Progenitor cell of endocrine pancreas (in vitro differentiated cells): ENCODE measurements at regions not wholly inside any gene's neighbourhood (a gene's known extent, or its start where the extent isn't known, plus 50 kb on each side); places are given as distances from the start of the nearest gene placed in this dataset.

Source experiments
- DNase-seq: peaks from one replicate; pipeline ENCODE4 v3.0.0; 2021; ENCODE audit warnings: low spot score; ENCODE audit not compliant: unreplicated experiment
- H3K27ac Mint-ChIP-seq: 2 replicates; pipeline ENCODE4 v1.8.0; 2021; ENCODE audit warnings: mild to moderate bottlenecking, moderate library complexity, mixed read lengths
- H3K27me3 Mint-ChIP-seq: 2 replicates; pipeline ENCODE4 v1.8.0; 2021; ENCODE audit warnings: mixed read lengths
- H3K36me3 Mint-ChIP-seq: 2 replicates; pipeline ENCODE4 v1.8.0; 2022; ENCODE audit warnings: mixed read lengths; ENCODE audit not compliant: insufficient read depth
- H3K4me1 Mint-ChIP-seq: 2 replicates; pipeline ENCODE4 v1.8.0; 2021; ENCODE audit warnings: low read depth, mixed read lengths
- H3K4me3 Mint-ChIP-seq: 2 replicates; pipeline ENCODE4 v1.8.0; 2021; ENCODE audit warnings: low read depth, mild to moderate bottlenecking, moderate library complexity, mixed read lengths
- H3K9me3 Mint-ChIP-seq: 2 replicates; pipeline ENCODE4 v1.8.0; 2021; ENCODE audit warnings: low read depth, mixed read lengths
- TF ChIP-seq, protein P1 (sequence below): fragments of 200-600 bp; sonication (generic); IDR thresholded peaks from one replicate; pipeline ENCODE4 v1.5.0; 2021; ENCODE audit warnings: antibody characterized with exemption, mild to moderate bottlenecking; ENCODE audit not compliant: unreplicated experiment

DNA sequence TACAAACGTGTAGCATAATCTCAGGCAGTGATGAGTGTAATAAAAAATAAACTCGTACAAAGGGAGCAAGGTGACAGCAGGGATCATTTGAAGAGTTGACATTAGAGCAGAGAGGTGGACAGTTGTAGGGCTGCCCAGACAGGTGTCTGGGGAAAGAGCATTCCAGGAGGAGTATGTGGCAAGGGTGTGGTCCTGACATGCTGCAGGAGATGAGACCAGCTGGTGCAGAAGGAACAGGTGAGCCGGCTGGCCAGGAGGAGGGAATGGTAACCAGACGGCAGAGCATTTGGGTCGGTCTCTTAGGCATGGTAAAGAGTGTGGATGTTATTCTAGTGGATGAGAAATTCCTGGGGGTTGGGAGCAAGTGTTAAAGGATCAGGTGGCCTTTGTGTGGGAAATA lies 306.3 kb downstream of the LMX1A start:
- Mint-ChIP-seq H3K4me3 (no peak overlapping the region), H3K9me3 (no peaks in the 10 kb centered on the region), H3K36me3 (no peaks in the 10 kb centered on the region), H3K27me3 (peaks cover 19% of the 10 kb centered on the region), H3K4me1 (peaks cover 2% of the 10 kb centered on the region), H3K27ac (no peak overlapping the region)
- no peak for DNase-seq
- TF ChIP-seq, protein P1, sequence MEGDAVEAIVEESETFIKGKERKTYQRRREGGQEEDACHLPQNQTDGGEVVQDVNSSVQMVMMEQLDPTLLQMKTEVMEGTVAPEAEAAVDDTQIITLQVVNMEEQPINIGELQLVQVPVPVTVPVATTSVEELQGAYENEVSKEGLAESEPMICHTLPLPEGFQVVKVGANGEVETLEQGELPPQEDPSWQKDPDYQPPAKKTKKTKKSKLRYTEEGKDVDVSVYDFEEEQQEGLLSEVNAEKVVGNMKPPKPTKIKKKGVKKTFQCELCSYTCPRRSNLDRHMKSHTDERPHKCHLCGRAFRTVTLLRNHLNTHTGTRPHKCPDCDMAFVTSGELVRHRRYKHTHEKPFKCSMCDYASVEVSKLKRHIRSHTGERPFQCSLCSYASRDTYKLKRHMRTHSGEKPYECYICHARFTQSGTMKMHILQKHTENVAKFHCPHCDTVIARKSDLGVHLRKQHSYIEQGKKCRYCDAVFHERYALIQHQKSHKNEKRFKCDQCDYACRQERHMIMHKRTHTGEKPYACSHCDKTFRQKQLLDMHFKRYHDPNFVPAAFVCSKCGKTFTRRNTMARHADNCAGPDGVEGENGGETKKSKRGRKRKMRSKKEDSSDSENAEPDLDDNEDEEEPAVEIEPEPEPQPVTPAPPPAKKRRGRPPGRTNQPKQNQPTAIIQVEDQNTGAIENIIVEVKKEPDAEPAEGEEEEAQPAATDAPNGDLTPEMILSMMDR: no peak

DNA sequence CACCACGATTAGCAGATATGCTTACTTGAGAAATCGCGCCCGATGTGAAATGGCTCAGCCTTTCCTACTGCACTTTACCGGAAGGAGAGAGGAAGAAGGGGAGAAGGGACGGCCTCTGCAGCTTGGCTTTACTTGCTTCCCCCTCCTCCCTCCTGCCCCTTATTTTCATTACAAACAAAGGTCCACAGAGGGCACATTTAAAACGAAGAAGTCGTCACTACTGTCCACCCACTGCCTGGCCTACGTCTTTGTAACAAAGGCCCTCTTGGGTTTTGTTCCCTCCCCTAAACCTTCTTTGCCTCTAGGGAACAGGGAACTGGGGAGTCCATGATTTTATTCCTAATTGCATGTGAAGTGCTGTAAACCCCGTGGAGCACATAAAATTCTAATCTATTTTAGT lies 308.5 kb downstream of the LMX1A start:
- Mint-ChIP-seq H3K36me3 (no peaks in the 10 kb centered on the region), H3K9me3 (no peaks in the 10 kb centered on the region), H3K27me3 (peaks cover 19% of the 10 kb centered on the region), H3K4me3 (no peak overlapping the region), H3K27ac (peak overlapping the region; percentile 42), H3K4me1 (peaks cover 2% of the 10 kb centered on the region)
- no peak for DNase-seq
- TF ChIP-seq, protein P1: no peak

DNA sequence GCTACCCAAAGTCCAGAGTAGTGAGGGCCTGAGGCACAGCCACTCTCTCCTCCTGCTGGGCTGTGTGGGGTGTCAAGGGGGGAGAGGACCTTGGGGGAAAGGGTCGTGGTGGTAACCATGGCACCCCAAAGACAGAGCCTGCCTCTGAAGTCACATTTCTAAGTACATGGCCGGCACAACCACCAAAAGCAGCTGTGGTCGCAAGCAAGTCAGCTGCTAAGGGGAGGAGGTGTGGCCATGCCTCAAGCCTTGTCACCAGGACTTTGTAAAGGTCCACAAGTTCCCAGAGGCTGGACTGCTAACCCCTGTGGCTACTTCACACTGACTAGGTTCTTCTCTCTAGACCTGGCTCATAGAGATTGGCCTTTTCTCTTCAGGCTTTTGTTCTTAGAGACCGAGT lies 310.6 kb downstream of the LMX1A start:
- no peak for DNase-seq
- H3K27ac Mint-ChIP-seq: no peak overlapping the region
- H3K27me3 Mint-ChIP-seq: peaks cover 19% of the 10 kb centered on the region
- TF ChIP-seq, protein P1: no peak
- H3K9me3 Mint-ChIP-seq: no peaks in the 10 kb centered on the region
- peaks cover 3% of the 10 kb centered on the region for H3K4me1 Mint-ChIP-seq
- no peaks in the 10 kb centered on the region for H3K36me3 Mint-ChIP-seq
- no peak overlapping the region for H3K4me3 Mint-ChIP-seq

DNA sequence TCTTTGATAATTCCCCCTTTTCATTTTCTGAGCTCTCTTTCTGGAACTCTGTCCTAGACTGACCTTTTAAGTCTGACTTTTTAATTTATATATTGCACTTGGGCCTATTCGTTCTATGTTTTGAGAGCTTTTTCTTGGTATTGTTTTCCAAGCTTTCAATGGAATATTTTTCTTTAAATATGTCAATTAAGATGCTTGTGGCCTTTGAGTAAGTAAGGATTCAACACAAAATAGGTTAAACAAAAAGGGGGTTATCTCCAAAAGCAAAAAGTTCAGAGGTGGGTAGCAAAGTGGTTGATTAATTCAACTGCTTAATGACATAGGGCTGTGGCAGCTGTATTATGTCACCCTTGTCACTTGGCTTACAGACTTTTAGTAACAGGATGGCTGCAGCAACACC lies 315.9 kb downstream of the LMX1A start:
- Mint-ChIP-seq H3K27me3 (no peaks in the 10 kb centered on the region), H3K27ac (no peak overlapping the region), H3K9me3 (no peaks in the 10 kb centered on the region), H3K4me3 (no peak overlapping the region), H3K4me1 (peaks cover 1% of the 10 kb centered on the region), H3K36me3 (no peaks in the 10 kb centered on the region)
- TF ChIP-seq, protein P1: no peak
- DNase-seq: no peak

DNA sequence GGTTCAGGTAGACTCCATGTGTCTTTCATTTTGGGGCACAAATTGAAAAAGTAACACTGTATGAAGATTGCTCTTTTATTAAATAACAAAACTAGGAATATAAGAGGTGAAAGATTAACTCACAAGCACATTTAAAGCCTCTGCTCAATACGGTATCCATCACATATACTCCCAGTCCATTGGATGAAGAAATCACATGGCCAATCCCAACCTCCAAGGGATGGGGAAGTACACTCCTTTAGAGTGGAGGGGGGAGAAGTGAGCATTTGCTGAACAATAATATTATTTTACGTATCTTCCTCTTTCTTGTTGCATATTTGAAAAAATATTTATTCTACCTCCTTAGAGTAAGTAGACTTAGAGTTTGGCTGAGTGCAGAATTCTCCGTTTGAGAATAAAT lies 316.5 kb downstream of the LMX1A start:
- TF ChIP-seq, protein P1: no peak
- no peak overlapping the region for H3K4me3 Mint-ChIP-seq

More for the DNA sequence above, 316.5 kb downstream of the LMX1A start:
- DNase-seq: no peak
- Mint-ChIP-seq H3K9me3 (no peaks in the 10 kb centered on the region), H3K4me1 (peaks cover 1% of the 10 kb centered on the region), H3K27me3 (no peaks in the 10 kb centered on the region), H3K36me3 (no peaks in the 10 kb centered on the region), H3K27ac (no peak overlapping the region)
